Ramos (cell line): ENCODE measurements at regions not wholly inside any gene's neighbourhood (a gene's known extent, or its start where the extent isn't known, plus 50 kb on each side); places are given as distances from the start of the nearest gene placed in this dataset.

ENCODE experiments used
- in situ Hi-C: fragments of 300-500 bp; cut with MboI; formaldehyde crosslinking; loops from one replicate; pipeline ENCODE4 v1.14.3; 2022; ENCODE audit warnings: low sequenced_read_pairs; ENCODE audit not compliant: unreplicated experiment

DNA sequence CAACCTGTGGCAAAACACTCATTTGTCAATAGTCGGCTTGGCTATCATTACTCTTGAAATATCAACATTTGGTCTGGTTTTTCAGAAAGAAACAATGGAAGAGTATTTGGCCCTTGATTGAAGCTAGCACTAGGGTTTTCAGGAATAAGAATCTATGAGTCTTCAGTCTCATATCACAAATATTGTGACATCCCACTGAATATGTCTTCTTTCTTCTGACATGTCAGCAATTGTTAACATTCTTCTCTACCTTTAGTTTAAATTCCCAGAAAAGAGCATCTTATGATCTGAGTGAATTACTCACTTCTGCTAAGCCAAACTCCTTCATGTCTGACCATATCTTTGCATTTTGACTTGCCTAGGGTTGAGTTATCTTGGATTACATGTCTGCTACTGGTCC lies 435.2 kb upstream of the SEMA3D start:
- in situ Hi-C loops: no loop called here

DNA sequence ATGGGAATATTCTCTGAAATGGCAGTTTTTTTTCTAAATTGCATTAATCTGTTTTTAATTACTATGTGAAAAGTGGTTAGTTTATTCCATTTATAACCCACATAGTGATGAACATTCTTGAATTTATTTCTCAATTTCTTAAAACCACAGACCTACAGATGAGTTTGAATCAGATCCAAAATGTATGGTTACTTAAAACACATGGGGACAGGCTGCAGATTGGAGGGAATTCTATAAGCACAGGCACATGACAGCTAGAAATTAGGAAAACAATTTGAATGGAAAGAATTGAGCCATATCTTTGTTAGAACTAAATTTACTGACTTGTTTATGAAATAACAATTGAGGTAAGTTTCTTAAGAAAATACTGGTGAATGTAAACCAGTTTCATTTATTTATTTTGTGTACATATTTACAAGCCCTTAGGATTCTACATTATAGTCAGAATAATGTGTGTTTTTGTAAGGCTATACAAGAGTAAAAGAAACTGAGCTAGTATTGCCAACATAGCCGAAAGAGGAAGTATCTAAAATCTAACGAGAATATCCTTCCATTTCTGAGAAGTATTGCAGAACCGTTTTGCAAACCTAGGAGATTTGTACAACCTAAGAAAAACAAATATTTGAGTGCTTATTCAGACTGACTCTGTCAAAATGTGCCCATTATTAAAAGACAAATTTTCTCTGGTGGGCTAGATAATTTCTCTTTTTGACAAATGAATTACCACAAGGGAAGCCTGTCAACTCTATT lies 434.3 kb upstream of the SEMA3D start:
- in situ Hi-C loops: no loop called here

DNA sequence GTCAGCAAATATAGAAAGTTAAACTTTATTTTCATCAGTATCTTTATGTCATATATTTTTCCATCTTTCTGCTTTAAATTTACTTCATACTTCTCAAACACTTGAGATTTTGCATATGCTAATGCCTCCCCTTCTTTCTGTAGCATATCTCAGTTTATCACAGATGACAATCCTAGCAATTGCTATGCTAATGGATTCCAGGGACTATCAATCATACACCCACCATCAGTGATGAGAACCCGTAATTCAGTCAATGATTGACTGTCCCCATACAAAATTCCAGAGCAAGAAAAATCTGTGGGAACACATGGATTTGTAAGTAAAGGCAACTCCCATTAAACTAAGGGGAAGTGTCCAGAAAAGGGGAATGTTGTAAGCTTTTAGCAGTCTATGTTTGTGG lies 432.4 kb upstream of the SEMA3D start:
- in situ Hi-C loops: no loop called here

DNA sequence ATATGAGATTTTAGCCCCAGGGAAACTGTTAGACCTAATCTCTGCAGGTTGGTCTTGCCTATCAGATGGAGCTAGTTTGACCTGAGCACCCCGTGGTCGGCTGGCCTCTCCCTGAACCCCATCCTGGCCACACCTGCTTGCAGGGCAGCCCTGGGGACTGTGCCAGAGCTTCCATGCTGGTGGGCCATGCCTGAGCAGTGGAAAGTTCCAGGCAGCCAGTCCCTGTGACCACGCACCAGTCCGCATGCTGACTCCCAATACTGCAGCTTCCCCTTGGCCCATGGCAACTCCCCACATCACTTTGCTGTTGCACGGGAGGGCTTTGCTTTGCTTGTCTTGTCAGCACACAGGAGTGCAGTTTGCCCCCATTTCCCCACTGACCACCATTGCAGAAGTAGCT lies 427.8 kb upstream of the SEMA3D start:
- in situ Hi-C loops: no loop called here

DNA sequence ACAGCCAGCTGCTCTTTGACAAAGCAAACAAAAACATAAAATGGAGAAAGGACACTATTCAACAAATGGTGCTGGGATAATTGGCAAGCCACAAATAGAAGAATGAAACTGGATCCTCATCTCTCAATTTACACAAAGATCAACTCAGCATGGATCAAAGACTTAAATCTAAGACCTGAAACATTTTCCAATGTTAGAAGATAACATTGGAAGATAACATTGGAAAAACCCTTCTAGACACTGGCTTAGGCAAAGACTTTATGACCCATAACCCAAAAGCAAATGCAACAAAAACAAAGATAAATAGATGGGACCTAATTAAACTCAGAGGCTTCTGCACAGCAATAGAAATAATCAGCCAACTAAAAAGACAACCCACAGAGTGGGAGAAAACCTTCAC lies 425.7 kb upstream of the SEMA3D start:
- in situ Hi-C loops: no loop called here

DNA sequence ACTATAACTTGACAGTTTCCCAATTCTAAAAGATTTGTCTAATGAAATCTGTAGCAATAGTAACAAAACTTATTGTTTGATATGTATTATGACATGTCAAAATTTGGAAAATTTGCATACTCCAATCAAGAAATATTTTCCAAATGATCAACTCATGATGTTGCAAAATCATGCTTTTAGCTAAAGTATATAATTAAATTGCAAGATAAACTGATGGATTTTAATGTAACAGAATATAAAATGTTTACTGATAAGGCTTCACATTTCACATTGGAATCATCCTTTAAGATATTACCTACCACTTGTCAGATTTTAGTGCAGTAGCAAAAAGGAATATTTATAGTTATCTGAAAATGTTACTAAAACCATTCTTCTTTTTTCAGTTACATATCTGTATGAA lies 421.9 kb upstream of the SEMA3D start:
- in situ Hi-C loops: no loop called here

DNA sequence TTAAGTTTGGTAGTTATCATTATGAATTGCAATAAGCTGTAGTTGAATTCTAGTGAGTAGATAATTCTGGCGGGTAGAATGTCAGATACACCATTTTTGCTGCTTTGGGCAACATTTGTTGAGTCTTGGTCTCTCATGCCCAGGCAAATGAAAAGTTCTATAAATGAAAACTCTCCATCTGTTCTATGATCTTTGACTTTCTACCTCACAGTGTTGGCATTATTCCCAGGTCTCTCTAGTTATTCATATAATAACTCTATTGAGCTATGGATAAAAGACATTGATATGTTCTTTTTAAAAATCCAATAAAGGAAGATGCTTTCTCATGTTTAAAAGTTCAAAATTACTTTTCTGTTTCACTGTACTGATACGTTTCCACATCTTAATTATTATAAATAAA lies 415.3 kb upstream of the SEMA3D start:
- in situ Hi-C loops: no loop called here

DNA sequence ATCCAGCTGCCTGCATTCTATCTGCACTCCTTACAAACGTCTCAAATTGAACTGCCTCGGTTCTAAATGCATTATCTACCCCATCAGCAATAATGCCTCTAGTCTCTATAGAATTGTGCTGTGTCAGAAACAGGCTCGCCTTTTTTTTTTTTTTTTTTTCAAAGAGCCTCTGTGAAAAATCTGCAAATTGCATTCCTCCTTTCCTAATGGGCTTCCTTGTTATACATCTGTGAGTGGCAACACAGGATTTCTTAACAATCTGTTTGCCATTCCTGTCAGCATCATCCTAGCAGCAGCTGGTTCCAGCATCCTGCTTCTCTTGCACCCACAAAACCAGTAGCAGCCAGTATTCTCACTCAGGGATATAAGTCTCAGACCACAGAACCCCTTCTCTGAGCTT lies 413.5 kb upstream of the SEMA3D start:
- in situ Hi-C loops: no loop called here

DNA sequence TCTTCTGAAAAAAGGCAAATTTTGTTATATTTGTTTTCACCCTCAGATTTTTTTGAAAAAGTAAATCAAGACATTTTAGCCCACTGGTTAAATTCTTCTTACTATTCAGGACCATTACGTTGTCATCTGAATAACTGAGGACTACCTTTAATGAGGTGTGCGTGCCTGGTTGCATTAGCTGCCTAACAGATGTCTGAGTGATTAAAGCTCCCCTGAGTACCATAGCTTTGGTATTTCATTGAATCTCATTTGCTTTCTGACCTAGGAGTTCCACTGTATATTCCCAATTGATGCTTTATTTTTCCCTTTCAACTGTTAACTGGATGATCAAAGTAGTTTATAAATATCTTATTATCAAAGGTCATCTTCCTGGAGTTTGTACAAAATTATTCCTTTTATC lies 410.0 kb upstream of the SEMA3D start:
- in situ Hi-C loops: no loop called here

DNA sequence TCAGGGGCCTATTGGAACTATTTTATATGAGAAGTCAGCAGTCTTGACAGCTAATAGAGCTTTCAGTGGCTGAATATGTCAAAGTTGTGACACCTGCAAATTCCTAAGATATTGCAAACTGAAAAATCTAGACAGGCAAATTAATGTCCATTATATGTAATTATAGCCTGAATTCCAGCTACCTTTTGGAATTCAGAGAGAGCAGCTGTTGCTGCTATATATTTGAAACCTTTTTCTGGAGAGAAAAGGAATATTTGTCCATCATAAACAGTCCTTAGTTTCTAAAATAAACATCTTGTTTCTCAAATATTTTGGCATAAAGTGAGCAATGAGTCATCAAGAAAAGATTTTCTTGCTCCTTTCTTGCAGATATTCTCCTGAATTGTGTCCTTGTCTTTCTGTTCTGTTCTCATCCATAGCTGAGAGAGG lies 408.9 kb upstream of the SEMA3D start:
- in situ Hi-C loops: no loop called here

DNA sequence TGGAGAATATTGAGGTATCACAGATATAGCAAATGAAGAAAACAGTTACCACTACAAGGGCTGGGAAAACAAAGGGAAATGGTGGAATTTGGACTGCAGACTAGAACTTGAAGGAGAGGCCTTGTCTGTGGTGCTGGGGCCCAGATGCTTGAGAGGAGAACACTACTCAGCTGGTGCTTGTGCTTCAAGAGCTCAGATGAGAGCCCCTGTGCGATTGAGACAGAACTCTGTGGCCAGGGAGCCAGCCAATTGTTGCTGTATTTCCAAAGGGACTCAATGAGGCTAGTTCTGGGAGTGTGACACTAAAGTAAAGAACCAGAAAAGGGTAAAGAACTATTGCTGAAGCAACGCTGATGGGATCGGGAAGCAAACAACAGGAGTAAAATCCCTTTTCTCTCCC lies 406.5 kb upstream of the SEMA3D start:
- in situ Hi-C loops: no loop called here

DNA sequence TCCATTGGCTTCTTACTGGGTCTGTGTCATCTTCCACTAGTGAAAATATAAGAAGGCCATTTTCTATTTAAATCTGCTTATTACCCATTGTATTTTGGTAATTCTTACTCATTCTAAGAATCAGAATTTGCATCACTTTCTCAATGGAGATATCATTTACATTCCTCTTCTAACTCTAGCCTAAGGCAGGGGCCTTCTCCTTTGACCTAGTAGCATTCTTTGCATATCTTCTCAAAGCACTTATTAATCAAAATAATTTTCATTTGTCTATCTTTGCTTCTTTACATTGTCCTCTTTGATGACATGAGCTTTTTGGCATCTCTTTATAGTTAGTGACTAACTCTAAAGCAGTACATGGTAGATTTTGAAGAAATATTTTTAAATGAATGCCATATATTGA lies 400.9 kb upstream of the SEMA3D start:
- in situ Hi-C loops: no loop called here

DNA sequence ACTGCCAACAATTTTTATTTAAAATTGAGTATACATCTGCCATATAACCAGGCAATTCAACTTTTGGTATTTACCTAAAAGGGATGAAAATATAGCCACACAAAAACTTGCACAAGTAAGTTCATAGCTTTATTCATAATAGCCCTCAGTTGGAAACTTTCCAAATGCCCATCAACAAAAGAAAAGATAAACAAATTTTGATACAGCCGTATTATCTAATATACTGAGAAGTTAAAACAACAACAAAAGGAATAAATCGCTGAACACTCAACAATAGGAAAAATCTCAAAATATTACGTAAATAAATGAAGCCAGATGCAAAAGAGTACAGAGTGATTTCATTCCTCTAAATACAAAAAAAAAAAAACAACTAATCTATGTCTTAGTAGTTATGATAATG lies 399.2 kb upstream of the SEMA3D start:
- in situ Hi-C loops: no loop called here

DNA sequence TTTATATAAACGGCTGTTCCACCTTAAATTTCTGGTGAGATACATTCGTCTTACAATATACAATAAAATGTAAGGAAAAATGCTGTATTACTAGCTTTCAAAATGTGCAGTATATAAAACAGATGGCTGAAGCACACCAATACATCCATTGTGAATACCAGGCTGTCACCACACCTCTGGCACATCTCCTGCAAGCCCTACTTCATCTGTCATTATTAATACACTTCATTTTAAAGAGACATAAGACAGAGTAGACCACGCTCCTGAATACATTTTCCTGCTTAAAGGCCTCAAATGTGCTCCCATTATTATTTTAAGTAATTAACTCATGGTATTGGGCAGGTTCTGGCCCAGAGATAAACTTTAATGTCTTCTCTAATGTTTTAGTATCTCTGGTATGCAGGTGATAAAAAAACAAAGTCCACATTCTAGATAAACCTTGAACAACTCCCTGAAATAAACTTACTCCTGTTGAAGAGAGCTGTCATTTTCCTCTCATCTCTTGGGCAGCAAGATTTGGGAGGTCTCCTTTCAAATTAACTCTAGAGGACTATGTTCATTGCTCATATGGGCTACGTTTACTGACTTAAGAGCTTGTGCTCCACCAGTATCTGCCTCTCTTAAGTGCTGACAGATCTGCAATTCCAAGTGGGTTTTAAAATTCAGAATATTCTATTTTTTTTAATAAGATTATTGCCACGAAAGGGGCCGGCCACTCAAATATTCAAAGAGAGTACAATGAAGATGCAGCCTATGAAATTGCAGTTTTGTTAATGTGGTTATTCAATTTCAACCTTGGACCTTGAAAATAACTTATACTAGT lies 396.5 kb upstream of the SEMA3D start:
- in situ Hi-C loops: no loop called here

DNA sequence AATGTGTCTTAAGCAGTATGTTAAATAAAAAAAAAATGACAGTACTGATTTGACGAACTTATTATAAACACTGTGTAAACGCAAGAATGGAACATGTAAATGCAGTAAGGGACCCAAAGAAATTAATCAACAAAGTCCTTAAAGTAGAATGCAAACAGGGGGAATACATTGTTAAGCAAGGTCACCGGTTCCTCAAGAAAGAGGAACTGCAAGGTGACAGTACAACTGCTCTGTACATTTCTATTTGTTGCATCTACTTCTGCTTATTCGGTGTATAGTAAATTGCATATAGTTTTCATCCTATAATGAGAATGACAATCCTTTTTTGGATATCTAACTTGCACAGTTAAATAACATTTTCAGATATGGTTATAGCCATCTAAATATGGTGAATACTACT lies 387.0 kb upstream of the SEMA3D start:
- in situ Hi-C loops: no loop called here

DNA sequence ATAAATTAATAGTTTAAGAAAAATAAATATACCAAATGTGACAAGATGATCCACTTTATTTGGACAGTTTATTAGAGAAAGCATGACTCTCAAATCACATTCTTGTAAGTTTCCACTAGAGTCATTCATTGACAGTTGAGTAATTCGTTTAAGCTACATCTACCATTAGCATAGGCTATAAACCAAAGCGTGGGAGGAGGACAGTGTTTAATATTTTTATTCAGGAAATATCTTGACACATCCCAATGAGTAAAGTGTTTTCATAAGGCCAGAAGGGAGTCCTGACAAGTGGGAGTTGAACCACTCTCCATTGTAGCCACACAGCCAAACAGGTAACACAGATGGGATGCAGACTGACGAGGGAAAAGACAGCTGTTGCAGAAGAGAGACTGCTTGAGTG lies 386.5 kb upstream of the SEMA3D start:
- in situ Hi-C loops: no loop called here

DNA sequence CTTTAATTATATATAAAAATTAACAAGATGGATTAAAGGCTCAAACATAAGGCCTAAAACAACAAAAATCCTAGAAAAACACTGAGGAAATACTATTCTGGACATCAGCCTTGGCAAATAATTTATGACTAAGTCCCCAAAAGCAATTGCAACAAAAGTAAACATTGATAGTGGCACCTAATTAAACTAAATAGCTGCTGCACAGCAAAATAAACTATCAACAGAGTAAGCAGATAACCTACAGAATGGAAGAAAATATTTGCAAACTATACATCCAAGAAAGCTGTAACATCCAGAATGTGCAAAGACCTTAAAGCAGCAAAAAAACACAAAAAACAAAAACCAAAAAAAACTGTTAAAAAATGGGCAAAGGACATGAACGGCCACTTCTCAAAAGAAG lies 384.0 kb upstream of the SEMA3D start:
- in situ Hi-C loops: no loop called here

DNA sequence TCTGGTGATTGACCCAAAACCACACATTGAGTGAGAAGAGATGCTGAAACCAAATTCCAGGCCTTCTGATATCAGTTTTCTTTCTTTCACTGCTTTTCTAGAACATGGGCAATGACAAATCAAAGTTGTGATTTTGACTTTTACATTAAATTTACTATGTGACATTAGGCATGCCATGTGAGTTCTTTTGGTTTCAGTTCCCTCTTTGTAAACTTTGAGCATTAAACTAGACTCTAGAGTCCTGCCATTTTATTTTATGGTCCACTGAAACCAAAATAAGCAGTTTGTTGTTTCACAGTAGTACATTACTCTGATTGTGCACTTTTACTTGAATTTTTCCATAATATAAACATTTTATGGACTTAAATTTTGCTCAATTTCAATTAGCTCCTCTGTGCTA lies 381.1 kb upstream of the SEMA3D start:
- in situ Hi-C loops: no loop called here

DNA sequence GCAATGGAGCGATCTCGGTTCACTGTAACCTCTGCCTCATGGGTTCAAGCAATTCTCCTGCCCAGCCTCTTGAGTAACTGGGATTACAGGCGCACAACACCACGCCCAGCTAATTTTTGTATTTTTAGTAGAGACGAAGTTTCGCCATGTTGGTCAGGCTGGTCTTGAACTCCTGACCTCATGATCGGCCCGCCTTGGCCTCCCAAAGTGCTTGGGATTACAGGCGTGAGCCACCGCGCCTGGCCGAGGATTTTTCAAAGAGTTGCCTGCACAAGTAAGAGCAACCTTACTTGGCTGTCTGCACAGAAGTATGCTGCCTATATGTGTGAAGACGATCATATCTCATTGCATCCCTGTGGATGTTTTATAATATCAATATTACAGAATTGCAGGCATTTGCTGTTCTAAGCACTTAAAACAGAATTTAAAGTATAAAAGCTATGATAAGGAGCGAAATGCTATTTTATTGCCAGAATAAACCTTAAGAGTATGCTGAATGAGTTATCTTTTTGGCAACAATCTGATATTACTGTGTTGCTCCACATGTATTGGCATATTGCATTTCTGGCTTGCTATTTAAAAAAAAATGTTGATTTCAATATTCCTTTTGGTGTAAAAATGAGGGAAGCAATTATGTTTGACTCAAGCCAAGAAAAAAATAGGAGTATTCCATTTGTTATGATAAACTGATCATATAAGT lies 379.4 kb upstream of the SEMA3D start:
- in situ Hi-C loops: no loop called here

DNA sequence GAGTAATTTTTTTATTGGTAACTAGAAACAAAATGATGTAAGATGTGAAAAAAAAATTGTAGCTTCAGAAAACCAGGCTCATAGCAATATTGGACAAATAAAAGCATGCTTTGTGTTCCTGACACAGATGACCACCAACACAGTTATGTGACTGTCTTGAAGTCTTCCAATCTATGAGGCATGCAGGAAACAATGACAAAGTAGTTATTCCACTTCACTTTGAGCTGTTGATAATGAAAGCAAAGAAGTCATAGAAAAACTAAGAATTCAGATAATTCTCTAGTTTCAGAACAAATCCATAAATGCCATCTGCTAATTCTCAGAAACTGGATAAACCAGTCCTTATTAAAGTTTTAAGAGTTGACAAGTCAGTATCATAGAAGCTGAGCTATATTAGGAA lies 378.4 kb upstream of the SEMA3D start:
- in situ Hi-C loops: no loop called here

DNA sequence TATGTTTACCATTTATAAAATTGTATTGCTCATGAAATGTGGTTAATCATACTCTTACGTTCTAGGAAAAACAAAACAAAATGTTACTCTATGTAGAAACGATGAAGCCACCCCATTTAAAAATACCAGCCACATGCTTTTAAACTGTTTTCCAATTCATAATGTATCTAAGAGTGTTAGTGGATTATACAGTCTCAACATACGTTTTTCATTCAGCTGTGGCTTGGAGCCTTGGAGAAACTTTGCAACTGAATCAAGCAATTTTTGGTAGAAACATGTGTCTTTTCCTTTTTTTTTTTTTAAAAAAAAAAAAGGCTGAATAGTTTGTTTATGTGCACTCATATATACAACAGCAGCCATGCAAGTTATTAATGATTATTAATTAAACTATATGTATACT lies 378.0 kb upstream of the SEMA3D start:
- in situ Hi-C loops: no loop called here
